Gastroesophageal sphincter (tissue), 3 donors: ENCODE measurements at regions not wholly inside any gene's neighbourhood (a gene's known extent, or its start where the extent isn't known, plus 50 kb on each side); places are given as distances from the start of the nearest gene placed in this dataset.

ENCODE experiments used
- CTCF ChIP-seq, 4 experiments: fragments of 200-600 bp in 2 of 4; fragments of 450-650 bp in 2 of 4; sonication (generic) in 1 of 4; IDR thresholded peaks; one replicate each; pipeline ENCODE4 v1.5.1; 2017 to 2019; ENCODE audit warnings: antibody characterized with exemption in 4 of 4, mild to moderate bottlenecking in 2 of 4, moderate library complexity in 2 of 4
- EP300 ChIP-seq: sonication (generic); formaldehyde crosslinking; IDR thresholded peaks from one replicate; pipeline ENCODE4 v1.6.1; 2017; ENCODE audit warnings: antibody characterized with exemption, mild to moderate bottlenecking
- POLR2A ChIP-seq, 2 donors: fragments of 450-650 bp; IDR thresholded peaks; one replicate each; pipeline ENCODE4 v1.6.1; 2017; ENCODE audit warnings: antibody characterized with exemption in 2 of 2, mild to moderate bottlenecking in 2 of 2, moderate library complexity in 1 of 2

DNA sequence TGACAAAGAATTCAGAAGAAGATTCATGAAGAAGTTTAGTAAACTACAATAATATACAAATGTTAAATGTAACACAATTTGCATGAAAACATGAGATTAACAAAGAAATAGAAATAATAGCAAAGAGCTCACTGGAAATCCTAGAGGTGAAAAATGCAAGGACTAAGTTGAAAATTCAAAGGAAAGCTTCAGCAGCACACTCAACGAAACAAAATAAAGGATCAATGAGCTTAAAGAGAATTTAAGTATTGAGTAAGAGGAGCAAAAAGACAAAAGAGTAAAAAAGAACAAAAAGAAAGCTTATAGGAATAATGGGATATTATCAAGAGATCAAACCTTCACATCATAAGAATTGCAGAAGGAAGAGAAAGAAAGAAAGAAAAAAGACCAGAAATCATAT is 583.8 kb upstream of the NECTIN3 start:
- TF ChIP-seq CTCF (IDR thresholded peaks at IDR 0.05) = no peak
- TF ChIP-seq POLR2A (IDR thresholded peaks at IDR 0.05) = no peak
- no peak for TF ChIP-seq EP300
